Fibroblast of villous mesenchyme (primary cell): ENCODE measurements at regions not wholly inside any gene's neighbourhood (a gene's known extent, or its start where the extent isn't known, plus 50 kb on each side); places are given as distances from the start of the nearest gene placed in this dataset.

Experiments used
- DNase-seq: peaks from one replicate; pipeline ENCODE4 v3.0.0-alpha.2; 2010; ENCODE audit warnings: low read depth
- H3K4me3 ChIP-seq: 2 replicates; pipeline ENCODE4 v1.5.1; 2011; ENCODE audit warnings: low read depth, mild to moderate bottlenecking, low read length
- TF ChIP-seq, protein P1 (sequence below): IDR thresholded peaks from 2 replicates; pipeline ENCODE4 v1.5.1; 2012; ENCODE audit warnings: low read depth, mild to moderate bottlenecking, low read length; ENCODE audit not compliant: insufficient read depth

GRCh38 chr2:60091894-60092293 is 461.6 kb downstream of the BCL11A start:
- TF ChIP-seq, protein P1, sequence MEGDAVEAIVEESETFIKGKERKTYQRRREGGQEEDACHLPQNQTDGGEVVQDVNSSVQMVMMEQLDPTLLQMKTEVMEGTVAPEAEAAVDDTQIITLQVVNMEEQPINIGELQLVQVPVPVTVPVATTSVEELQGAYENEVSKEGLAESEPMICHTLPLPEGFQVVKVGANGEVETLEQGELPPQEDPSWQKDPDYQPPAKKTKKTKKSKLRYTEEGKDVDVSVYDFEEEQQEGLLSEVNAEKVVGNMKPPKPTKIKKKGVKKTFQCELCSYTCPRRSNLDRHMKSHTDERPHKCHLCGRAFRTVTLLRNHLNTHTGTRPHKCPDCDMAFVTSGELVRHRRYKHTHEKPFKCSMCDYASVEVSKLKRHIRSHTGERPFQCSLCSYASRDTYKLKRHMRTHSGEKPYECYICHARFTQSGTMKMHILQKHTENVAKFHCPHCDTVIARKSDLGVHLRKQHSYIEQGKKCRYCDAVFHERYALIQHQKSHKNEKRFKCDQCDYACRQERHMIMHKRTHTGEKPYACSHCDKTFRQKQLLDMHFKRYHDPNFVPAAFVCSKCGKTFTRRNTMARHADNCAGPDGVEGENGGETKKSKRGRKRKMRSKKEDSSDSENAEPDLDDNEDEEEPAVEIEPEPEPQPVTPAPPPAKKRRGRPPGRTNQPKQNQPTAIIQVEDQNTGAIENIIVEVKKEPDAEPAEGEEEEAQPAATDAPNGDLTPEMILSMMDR: no peak
- no peak for DNase-seq
- no peak overlapping the region for H3K4me3 ChIP-seq

DNA sequence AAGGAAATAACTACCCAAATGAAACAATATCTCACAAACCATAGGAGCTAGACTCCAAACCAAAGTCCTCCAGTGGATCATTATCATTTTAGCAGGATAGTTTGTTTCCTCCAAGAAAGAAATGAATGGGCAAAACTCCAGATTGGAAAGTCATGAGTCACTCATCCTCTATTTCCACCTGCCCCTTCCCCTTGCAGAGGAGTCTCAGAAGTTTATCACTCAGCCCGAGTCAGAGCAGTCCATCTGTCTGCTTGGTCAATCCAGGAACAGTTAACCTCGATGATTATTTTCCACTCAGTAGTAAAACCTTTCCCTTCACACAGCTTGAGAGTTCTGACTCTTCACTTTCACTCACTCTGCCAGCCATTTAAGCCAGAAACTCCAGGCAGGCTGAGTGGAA is 462.2 kb downstream of the BCL11A start:
- TF ChIP-seq, protein P1: no peak
- H3K4me3 ChIP-seq: no peak overlapping the region
- DNase-seq: no peak

DNA sequence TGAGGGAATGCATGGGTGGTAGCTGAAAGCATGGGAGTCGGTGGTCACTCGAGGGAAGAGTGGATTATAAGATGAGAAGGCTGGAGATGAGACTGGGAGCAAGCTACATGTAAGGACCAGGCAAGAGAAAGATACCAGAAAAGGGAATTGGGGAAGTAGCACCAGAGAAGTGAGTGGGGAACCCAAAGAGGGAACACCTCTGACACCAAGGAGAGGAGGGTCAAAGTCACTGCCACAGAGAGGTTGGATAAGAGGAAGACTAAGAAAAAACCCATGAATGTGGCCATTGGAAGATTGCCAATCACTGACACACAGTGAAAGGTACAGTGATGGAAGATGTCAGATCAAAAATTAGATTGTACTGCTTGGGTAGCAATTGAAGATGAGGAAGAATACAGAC is 473.9 kb downstream of the BCL11A start:
- TF ChIP-seq, protein P1: no peak
- no peak for DNase-seq
- H3K4me3 ChIP-seq: no peak overlapping the region

GRCh38 chr2:60075048-60075447 is 478.4 kb downstream of the BCL11A start:
- no peak for DNase-seq
- TF ChIP-seq, protein P1: no peak
- H3K4me3 ChIP-seq: no peak overlapping the region

GRCh38 chr2:60073201-60073600 is 480.3 kb downstream of the BCL11A start:
- DNase-seq: no peak
- no peak overlapping the region for H3K4me3 ChIP-seq
- TF ChIP-seq, protein P1: no peak

DNA sequence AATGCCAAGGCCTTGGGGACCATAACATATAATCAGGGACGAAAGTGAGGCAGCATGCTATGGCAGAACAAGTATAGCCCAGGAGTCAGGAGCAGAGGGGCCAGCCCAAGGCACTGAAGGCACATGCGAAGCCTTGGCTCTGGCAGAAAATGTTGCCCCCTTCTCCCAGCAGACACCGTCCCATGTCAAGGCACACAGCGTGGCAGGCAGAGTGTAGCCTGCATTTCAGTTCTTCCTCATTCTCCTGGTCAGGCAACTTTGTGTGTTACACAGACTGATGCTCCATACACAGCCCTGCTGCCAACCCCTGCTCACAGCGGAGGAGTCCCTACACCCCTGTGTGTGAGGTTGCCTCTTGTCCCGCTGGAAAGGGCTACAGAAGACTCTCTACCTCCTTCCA is 480.8 kb downstream of the BCL11A start:
- DNase-seq: no peak
- TF ChIP-seq, protein P1: no peak
- no peak overlapping the region for H3K4me3 ChIP-seq

GRCh38 chr2:60071490-60071831 is 482.0 kb downstream of the BCL11A start:
- no peak overlapping the region for H3K4me3 ChIP-seq
- DNase-seq: no peak
- TF ChIP-seq, protein P1: no peak
